GM18507 (cell line): ENCODE measurements at regions not wholly inside any gene's neighbourhood (a gene's known extent, or its start where the extent isn't known, plus 50 kb on each side); places are given as distances from the start of the nearest gene placed in this dataset.
"Not testable (repeated sequence)": the region's sequence is repeated elsewhere in the genome, so short reads cannot be mapped to it uniquely, and the experiment has no call there.

Source experiments
- DNase-seq: peaks from one replicate; pipeline ENCODE4 v3.0.0; 2011; ENCODE audit warnings: low read depth; ENCODE audit not compliant: insufficient read length; ENCODE audit errors: extremely low spot score
- FAIRE-seq: peaks from 2 replicates; lab custom pipeline; 2011; peaks lifted over from hg19 to GRCh38; lab: Jason Lieb, UNC

- FAIRE-seq (no peak), DNase-seq (no peak)
Observed at GRCh38 chr7:3133811-3134385, 90.2 kb upstream of the CARD11 start.

DNA sequence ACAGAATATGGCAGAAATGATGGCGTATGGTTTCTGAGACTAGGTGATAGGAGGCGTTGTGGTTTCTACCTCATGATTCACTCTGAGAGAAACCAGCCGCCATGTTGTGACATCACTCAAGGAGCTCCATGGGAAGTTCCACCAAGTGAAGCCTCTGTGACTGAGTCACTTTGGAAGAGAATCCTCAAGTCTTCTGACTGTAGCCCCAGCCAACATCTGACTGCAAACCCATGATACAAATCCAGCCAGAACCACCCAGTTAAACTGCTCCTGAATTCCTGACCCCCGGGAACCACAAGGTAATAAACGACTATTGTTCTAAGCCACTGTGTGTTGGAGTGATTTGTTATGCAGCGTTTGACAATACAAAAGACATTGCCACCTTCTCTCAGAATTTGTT, 91.1 kb upstream of the CARD11 start:
- DNase-seq (no peak), FAIRE-seq (no peak)

DNA sequence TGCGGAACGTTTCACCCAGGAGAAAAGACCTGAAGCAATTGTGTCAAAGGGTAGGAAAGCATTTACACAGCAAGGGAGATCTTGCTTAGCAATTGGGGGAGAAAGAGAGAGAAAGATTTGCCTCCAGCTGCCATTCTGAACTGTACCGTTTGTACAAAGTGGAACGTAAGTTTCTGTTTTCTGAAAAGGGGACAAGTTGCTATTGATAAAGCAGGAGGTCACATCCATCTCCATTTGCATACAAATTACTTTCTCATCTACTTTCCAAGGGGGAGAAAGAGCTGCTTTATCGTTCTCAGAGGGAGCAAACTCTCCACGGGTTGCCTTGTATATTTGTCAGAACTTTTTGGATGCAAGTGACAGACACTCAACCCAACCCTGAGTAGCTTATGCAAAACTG, 92.0 kb upstream of the CARD11 start:
- DNase-seq (no peak), FAIRE-seq (no peak)

- FAIRE-seq (no peak), DNase-seq (no peak)
Observed at GRCh38 chr7:3138206-3138605, 94.5 kb upstream of the CARD11 start.

GRCh38 chr7:3138997-3139396, 95.3 kb upstream of the CARD11 start:
- FAIRE-seq (no peak), DNase-seq (no peak)

DNA sequence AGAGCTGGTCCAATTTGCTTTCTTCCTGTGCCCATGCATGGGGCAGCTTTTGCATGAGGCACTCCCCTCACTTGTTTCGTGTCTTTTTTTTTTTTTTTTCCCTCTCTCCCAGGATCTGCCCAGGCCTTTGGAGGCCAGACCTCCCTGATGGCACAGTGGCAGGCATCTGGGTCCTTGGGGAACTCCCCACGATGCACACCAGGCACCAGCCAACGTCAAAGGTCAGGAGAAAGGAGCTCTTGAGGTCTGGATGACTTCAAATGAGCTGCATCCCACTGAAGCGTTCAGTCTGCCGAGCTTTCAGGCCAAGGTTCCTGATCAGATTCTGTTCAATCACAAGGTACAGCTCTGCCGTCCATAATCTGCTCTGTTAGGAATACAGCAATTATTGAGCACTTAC, 97.2 kb upstream of the CARD11 start:
- FAIRE-seq (no peak), DNase-seq (no peak)

DNA sequence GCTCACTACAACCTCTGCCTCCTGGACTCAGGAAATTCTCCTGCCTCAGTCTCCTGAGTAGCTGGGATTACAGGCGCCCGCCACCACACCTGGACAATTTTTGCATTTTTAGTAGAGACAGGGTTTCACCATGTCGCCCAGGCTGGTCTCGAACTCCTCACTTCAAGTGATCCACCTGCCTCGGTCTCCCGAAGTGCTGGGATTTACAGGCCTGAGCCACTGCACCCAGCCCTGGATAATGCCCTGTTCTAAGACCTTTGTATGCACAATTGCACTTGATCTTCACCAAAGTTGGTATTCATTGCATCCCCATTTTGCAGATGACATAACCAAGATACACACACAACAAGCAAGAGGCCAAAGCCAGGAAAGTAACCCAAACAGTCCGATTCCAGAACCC, 97.7 kb upstream of the CARD11 start:
- no peak for FAIRE-seq

GRCh38 chr7:3143869-3144775, 100.5 kb upstream of the CARD11 start:
- FAIRE-seq (no peak), DNase-seq (no peak)

More for the DNA sequence above, 97.7 kb upstream of the CARD11 start:
- DNase-seq = no peak

DNA sequence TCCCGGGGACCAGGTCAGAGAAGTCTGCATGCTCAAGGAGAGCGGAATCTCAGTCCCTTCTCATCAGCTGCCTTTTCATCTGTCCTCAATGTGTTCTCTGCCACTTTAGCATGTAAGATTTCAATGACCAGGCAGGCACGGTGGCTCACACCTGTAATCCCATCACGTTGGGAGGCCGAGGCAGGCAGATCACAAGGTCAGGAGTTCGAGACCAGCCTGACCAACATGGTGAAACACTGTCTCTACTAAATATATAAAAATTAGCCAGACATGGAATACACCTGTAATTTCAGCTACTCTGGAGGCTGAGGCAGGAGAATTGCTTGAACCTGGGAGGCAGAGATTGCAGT, 101.1 kb upstream of the CARD11 start:
- not testable (repeated sequence) for FAIRE-seq, DNase-seq

DNA sequence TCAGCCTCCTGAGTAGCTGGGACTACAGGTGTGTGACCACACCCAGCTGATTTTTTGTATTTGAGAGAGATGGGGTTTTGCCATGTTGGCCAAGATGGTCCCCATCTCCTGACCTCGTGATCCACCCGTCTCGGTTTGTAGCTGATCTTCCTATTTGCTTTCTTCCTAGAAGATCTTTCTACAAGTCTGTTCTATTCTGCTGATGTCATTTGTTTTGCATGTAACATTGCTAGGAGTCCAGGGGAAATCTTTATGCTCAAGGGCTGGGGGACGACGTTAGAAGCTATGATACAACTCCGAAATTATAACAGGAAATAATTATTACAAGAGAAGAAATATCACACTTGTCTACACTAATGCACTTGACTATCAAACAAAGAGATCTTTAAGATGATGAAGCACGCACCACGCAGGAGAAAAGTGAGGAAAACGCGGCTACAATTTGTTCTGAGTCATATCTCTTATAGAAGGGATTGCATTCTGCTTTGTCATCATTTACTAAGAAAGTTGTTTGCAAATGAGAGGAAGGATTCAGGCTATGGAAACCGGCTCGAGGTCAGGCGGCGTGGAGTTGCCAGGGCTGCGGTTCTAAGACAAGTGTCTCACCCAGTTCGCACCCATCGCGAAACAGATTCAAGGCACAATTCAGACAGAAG, 103.0 kb upstream of the CARD11 start:
- DNase-seq = no peak

DNA sequence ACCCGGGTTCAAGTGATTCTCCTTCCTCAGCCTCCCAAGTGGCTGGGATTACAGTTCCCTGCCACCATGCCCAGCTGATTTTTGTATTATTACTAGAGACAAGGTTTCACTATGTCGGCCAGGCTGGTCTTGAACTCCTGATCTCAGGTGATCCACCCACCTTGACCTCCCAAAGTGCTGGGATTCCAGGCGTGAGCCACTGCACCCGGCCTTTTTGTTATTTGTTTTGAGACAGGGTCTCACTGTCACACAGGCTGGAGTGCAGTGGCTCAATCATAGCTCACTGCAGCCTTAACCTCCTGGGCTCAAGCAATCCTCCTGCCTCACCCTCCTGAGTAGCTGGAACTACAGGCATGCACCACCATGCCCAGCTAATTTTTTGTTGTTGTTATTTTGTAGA, 104.8 kb upstream of the CARD11 start:
- FAIRE-seq, DNase-seq: not testable (repeated sequence)

More for the DNA sequence above, 103.0 kb upstream of the CARD11 start:
- no peak for FAIRE-seq

DNA sequence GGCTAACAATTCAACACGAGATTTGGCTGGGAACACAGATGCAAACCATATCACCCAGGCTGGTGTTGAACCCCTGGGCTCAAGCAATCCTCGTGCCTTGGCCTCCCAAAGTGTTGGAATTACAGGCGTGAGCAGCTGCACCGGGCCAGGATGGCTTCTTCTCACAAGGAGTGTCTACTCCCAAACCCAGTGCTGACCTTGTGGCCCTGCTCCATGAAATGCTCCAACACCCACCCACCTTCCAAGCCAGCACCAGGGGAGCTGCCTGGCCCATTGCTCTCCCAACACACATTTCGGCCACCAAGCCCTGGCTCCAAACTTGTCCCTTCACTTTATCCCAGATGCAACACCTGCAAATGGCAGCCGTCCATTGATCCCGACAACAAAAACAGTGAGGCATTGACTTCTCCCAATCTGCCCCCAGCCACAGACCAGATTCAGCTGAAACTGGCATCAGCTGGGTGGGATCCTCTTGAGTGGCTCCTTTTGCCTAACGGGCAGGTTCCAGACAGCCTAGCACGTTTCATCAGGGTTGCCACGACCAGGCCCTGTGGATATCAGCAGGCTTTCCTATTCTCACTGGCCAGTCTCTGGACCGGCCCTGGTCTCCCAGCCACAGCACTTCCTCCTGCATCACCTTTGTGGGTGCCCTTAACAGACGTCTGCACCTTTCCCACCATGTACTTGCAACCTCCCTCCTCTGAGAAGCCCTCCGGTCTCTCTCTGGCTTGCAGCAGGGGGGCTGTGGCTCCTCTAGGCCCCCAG, 105.7 kb upstream of the CARD11 start:
- FAIRE-seq (no peak), DNase-seq (no peak)

- FAIRE-seq = no peak
- no peak for DNase-seq
Observed at GRCh38 chr7:3150027-3150426, 106.4 kb upstream of the CARD11 start.

GRCh38 chr7:3151784-3152183, 108.1 kb upstream of the CARD11 start:
- DNase-seq (no peak), FAIRE-seq (no peak)

DNA sequence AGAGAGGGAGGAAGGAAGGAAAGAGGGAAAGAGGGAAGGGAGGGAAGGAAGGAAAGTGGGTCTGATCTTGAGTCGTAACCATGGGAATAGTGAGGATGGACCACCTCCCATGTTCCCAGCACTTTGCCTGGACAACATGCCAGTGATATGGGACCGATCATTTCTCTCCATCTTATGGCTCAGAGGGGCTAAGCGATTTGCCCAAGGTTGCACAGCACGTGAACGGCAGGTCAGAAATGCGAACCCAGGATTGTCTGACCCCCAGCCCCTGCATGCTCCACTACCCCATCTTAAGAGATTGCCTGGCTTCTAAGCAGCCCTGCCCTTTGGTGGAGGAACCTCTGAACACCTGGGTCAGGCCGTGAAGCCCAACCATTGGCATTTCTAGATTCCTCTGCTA, 109.0 kb upstream of the CARD11 start:
- no peak for FAIRE-seq

GRCh38 chr7:3153118-3153517, 109.5 kb upstream of the CARD11 start:
- DNase-seq = no peak
- no peak for FAIRE-seq

More for the DNA sequence above, 109.0 kb upstream of the CARD11 start:
- DNase-seq = no peak

- no peak for DNase-seq
- no peak for FAIRE-seq
Observed at GRCh38 chr7:3154317-3154716, 110.7 kb upstream of the CARD11 start.

DNA sequence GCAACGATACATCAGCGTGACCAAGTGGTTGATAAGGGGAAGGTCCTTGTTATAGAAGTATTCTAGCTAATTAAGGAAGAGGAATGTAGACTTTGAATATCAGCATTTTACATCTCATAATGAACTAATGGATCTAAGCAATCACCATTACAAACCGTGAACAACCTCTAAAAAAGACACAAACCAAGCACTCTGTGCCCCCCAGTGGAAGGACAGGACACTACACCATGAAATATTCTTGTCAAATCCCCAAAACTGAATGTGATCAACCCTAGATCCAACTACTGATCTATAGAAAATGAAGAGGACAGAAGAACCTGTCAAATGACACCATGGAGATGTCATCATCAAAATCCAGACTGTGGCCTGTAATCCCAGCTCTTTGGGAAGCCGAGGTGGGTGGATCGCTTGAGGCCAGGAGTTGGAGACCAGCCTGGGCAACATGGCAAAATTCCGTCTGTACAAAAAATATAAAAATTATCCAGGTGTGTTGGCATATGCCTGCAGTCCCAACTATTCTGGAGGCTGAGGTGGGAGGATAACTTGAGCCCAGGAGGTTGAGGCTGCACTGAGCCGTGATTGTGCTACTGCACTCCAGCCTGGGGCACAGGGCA, 111.3 kb upstream of the CARD11 start:
- FAIRE-seq = peak; percentile 79
- DNase-seq = peak; percentile 45

DNA sequence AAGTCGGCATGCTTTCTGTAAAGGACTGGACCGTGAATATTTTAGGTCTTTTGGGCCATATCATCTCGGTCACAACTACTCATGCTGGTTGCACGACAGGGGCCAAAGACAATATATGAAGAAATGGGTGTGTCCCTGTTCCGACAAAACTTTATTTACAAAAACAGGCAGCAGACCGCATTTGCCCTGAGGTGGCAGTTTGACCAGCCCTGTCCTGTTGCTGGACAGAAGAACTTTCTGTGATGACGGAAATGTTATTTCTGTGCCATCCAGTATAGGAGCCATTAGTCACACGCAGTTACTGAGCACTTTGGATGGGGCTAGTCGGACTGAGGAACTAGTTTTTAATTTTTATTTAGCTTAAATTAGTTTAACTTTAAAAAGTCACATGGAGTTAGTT, 112.8 kb upstream of the CARD11 start:
- FAIRE-seq (no peak), DNase-seq (no peak)
